ENCODE measurements at regions not wholly inside any gene's neighbourhood (a gene's known extent, or its start where the extent isn't known, plus 50 kb on each side); places are given as distances from the start of the nearest gene placed in this dataset.

GRCh38 chr5:28483327-28484025 is 1445.1 kb upstream of the CDH9 start:
- TF ChIP-seq POLR2A (IDR thresholded peaks at IDR 0.05) (no peak), CTCF (IDR thresholded peaks at IDR 0.05) (no peak), POLR2AphosphoS5 (IDR thresholded peaks at IDR 0.05; ENCODE audit: insufficient read depth in 1 of 2, low read depth in 1 of 2) (no peak)
